ENCODE measurements at regions not wholly inside any gene's neighbourhood (a gene's known extent, or its start where the extent isn't known, plus 50 kb on each side); places are given as distances from the start of the nearest gene placed in this dataset.

DNA sequence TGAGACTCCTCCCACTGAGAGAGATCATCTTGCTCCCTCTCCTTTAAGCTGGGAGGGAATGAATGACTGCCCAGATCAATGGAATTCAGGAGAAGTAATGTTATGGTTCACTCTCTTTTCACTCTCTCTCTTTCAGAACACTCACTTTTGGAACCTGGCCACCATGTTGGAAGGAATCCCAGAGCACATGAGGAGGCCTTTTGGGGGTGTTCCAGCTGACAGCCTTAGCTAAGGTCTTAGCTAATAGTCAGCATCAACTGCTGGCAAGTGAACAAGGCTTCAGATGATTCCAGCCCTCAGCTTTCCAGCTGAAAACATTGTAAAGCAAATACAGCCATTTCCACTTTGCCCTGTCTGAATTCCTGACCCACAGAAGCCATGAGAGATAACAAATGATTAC lies 124.0 kb upstream of the CLNK start:
- Histone ChIP-seq H3K4me1 (ENCODE audit: control insufficient read depth in 1 of 2, low read depth in 2 of 2) (peaks cover 9 to 18% of the 10 kb centered on the region in 2 donors), H3K27me3 (replicated peaks; ENCODE audit: insufficient read depth) (no peaks in the 10 kb centered on the region), H3K27ac (no peak overlapping the region), H3K9me3 (no peaks in the 10 kb centered on the region), H3K36me3 (no peaks in the 10 kb centered on the region), H3K4me3 (no peak overlapping the region)
- no peak for ATAC-seq (ENCODE audit: insufficient number of reproducible peaks, low FRiP score, low read depth)
- TF ChIP-seq, protein P1, sequence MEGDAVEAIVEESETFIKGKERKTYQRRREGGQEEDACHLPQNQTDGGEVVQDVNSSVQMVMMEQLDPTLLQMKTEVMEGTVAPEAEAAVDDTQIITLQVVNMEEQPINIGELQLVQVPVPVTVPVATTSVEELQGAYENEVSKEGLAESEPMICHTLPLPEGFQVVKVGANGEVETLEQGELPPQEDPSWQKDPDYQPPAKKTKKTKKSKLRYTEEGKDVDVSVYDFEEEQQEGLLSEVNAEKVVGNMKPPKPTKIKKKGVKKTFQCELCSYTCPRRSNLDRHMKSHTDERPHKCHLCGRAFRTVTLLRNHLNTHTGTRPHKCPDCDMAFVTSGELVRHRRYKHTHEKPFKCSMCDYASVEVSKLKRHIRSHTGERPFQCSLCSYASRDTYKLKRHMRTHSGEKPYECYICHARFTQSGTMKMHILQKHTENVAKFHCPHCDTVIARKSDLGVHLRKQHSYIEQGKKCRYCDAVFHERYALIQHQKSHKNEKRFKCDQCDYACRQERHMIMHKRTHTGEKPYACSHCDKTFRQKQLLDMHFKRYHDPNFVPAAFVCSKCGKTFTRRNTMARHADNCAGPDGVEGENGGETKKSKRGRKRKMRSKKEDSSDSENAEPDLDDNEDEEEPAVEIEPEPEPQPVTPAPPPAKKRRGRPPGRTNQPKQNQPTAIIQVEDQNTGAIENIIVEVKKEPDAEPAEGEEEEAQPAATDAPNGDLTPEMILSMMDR (IDR thresholded peaks at IDR 0.05), result no peak
- DNase-seq (ENCODE audit: low spot score), result peak; percentile 27

GRCh38 chr4:10806953-10807645 lies 122.5 kb upstream of the CLNK start:
- H3K4me3 ChIP-seq, result no peak overlapping the region
- no peaks in the 10 kb centered on the region for H3K36me3 ChIP-seq
- no peaks in the 10 kb centered on the region for H3K27me3 ChIP-seq (replicated peaks; ENCODE audit: insufficient read depth)
- ATAC-seq (ENCODE audit: insufficient number of reproducible peaks, low FRiP score, low read depth) (no peak), DNase-seq (ENCODE audit: low spot score) (no peak)
- H3K4me1 ChIP-seq (ENCODE audit: control insufficient read depth in 1 of 2, low read depth in 2 of 2), result peaks cover 0 to 3% of the 10 kb centered on the region in 2 donors
- TF ChIP-seq, protein P1 (IDR thresholded peaks at IDR 0.05), result no peak
- no peaks in the 10 kb centered on the region for H3K9me3 ChIP-seq
- no peak overlapping the region for H3K27ac ChIP-seq

DNA sequence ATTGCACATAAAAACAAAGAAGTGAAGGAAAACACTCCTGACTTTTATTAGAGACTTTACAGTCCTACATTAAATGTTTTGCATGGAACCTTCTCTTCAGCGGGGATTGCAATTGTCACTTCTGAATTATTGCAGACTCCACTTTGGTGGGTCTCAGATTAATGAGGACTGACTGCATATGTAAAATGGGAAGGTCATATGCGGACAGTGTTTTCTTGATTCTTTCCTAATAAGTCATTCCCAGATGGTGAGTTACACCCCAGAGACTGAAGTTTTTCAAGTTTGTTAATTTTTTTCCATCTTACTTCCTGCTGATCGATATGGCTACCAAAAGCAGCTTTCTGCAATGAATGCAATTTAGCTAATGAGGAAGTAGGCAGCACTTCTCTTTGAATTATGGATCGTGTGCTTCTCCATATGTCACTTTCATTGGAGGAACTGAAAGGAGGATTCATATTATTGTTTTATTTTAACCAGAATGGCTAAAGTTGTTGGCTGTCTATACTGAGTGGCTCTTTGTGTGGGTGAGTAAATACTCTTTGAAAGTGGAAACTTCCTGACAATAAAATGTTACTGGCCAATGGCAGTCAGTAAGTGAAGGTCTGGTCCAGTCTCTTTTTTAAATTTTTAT lies 119.3 kb upstream of the CLNK start:
- H3K4me3 ChIP-seq, result no peak overlapping the region
- DNase-seq (ENCODE audit: low spot score) (no peak), ATAC-seq (ENCODE audit: insufficient number of reproducible peaks, low FRiP score, low read depth) (no peak)
- peaks cover 0 to 20% of the 10 kb centered on the region in 2 donors for H3K4me1 ChIP-seq (ENCODE audit: control insufficient read depth in 1 of 2, low read depth in 2 of 2)
- H3K27ac ChIP-seq, result no peak overlapping the region
- TF ChIP-seq, protein P1 (IDR thresholded peaks at IDR 0.05), result no peak
- H3K27me3 ChIP-seq (replicated peaks; ENCODE audit: insufficient read depth), result no peaks in the 10 kb centered on the region
- H3K9me3 ChIP-seq, result no peaks in the 10 kb centered on the region
- H3K36me3 ChIP-seq, result no peaks in the 10 kb centered on the region

DNA sequence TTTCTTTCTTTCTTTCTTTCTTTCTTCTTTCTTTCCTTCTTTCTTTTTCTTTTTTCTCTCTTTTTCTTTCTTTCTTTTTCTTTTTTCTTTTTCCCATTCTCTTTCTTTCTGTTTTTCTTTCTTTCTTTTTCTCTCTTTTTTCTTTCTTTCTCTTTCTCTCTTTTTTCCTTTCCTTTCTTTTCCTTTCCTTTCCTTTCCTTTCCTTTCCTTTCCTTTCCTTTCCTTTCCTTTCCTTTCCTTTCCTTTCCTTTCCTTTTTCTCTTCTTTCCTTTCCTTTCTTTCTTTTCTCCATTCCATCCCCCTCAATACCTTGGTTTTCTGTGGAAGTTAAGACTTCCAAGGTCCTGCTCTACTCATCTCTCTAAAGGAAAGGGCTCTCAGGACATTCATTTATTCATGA lies 102.8 kb upstream of the CLNK start:
- Histone ChIP-seq H3K27ac (no peak overlapping the region), H3K27me3 (replicated peaks; ENCODE audit: insufficient read depth) (no peaks in the 10 kb centered on the region), H3K9me3 (no peaks in the 10 kb centered on the region), H3K36me3 (no peaks in the 10 kb centered on the region), H3K4me1 (ENCODE audit: control insufficient read depth in 1 of 2, low read depth in 2 of 2) (peaks cover 0 to 11% of the 10 kb centered on the region in 2 donors), H3K4me3 (no peak overlapping the region)
- ATAC-seq (ENCODE audit: insufficient number of reproducible peaks, low FRiP score, low read depth) (no peak), DNase-seq (ENCODE audit: low spot score) (no peak)
- TF ChIP-seq, protein P1 (IDR thresholded peaks at IDR 0.05), result no peak

GRCh38 chr4:10784621-10785020 lies 100.1 kb upstream of the CLNK start:
- no peak overlapping the region for H3K27ac ChIP-seq
- no peaks in the 10 kb centered on the region for H3K9me3 ChIP-seq
- ATAC-seq (ENCODE audit: insufficient number of reproducible peaks, low FRiP score, low read depth) (no peak), DNase-seq (ENCODE audit: low spot score) (no peak)
- H3K4me3 ChIP-seq, result no peak overlapping the region
- no peaks in the 10 kb centered on the region for H3K36me3 ChIP-seq
- no peaks in the 10 kb centered on the region for H3K27me3 ChIP-seq (replicated peaks; ENCODE audit: insufficient read depth)
- TF ChIP-seq, protein P1 (IDR thresholded peaks at IDR 0.05), result no peak
- peaks cover 0 to 11% of the 10 kb centered on the region in 2 donors for H3K4me1 ChIP-seq (ENCODE audit: control insufficient read depth in 1 of 2, low read depth in 2 of 2)
